ENCODE measurements at regions not wholly inside any gene's neighbourhood (a gene's known extent, or its start where the extent isn't known, plus 50 kb on each side); places are given as distances from the start of the nearest gene placed in this dataset.

GRCh38 chr2:129181433-129181832, 798.0 kb upstream of the RAB6C start:
- no peak for TF ChIP-seq CTCF (IDR thresholded peaks at IDR 0.05; ENCODE audit: insufficient read depth, low read length, poor library complexity, severe bottlenecking)
- TF ChIP-seq EZH2phosphoT487 (conservative IDR thresholded peaks at IDR 0.05; ENCODE audit: low read length): no peak
